Endothelial cell of umbilical vein (primary cell): ENCODE measurements at regions not wholly inside any gene's neighbourhood (a gene's known extent, or its start where the extent isn't known, plus 50 kb on each side); places are given as distances from the start of the nearest gene placed in this dataset.

ENCODE experiments used
- CTCF ChIP-seq, 2 donors: IDR thresholded peaks; 1 replicate in 1 of 2; 2 replicates in 1 of 2; pipeline ENCODE4 v1.5.1; 2011; ENCODE audit warnings: low read length in 2 of 2, mild to moderate bottlenecking in 2 of 2, moderate library complexity in 2 of 2, control low read depth in 1 of 2, inconsistent platforms in 1 of 2, low read depth in 1 of 2; ENCODE audit not compliant: insufficient read depth in 1 of 2; ENCODE audit errors: extremely low read depth in 1 of 2
- EZH2 ChIP-seq: IDR thresholded peaks from 2 replicates; pipeline ENCODE4 v1.6.1; 2012; ENCODE audit warnings: borderline replicate concordance, low read depth, mild to moderate bottlenecking, moderate library complexity, low read length, inconsistent platforms; ENCODE audit not compliant: severe bottlenecking
- FOS ChIP-seq: IDR thresholded peaks from 2 replicates; pipeline ENCODE4 v1.6.1; 2011; ENCODE audit warnings: mild to moderate bottlenecking, low read length, moderate library complexity, borderline replicate concordance; ENCODE audit not compliant: insufficient read depth
- GATA2 ChIP-seq: IDR thresholded peaks from 2 replicates; pipeline ENCODE4 v1.7.0; 2011; ENCODE audit warnings: low read depth, mild to moderate bottlenecking, moderate library complexity, mixed read lengths, low read length; ENCODE audit not compliant: insufficient read length, insufficient read depth
- MYC ChIP-seq: IDR thresholded peaks from one replicate; pipeline ENCODE4 v1.6.1; 2011; ENCODE audit warnings: mild to moderate bottlenecking, low read depth, low read length
- POLR2A ChIP-seq: IDR thresholded peaks from 2 replicates; pipeline ENCODE4 v1.6.1; 2012; ENCODE audit warnings: low read depth, mild to moderate bottlenecking, control low read depth, low read length
- POLR2AphosphoS5 ChIP-seq: IDR thresholded peaks from 2 replicates; pipeline ENCODE4 v1.6.1; 2012; ENCODE audit warnings: low read depth, mild to moderate bottlenecking, control low read depth, low read length, moderate library complexity; ENCODE audit not compliant: insufficient read depth
- TF ChIP-seq, protein P1 (sequence below): IDR thresholded peaks from 2 replicates; pipeline ENCODE4 v1.6.1; 2011; ENCODE audit not compliant: insufficient read depth, insufficient read length

DNA sequence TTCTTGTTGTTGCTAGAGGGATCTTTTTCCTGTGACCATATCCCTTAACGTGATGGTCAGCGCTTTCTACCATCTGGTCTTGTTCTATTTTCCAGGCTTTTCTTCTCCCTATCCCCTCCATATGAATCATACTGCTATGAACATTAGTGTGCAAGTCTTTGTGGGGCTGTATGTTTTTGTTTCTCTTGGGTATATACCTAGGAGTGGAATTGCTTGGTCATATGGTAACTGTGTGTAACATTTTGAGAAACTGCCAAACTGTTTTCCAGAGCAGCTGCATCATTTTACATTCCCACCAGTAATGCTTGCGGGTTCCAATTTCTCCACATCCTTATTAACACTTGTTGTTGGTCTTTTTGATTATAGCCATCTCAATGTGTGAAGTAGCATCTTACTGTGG, 121.4 kb downstream of the SPRY1 start:
- TF ChIP-seq FOS (no peak), CTCF (IDR thresholded peaks at IDR 0.05; ENCODE audit: extremely low read depth in 1 of 2, insufficient read depth in 1 of 2, low read depth in 1 of 2, low read length in 2 of 2) (no peak), POLR2A (no peak), EZH2 (no peak), POLR2AphosphoS5 (no peak), GATA2 (no peak), MYC (no peak)
- TF ChIP-seq, protein P1, sequence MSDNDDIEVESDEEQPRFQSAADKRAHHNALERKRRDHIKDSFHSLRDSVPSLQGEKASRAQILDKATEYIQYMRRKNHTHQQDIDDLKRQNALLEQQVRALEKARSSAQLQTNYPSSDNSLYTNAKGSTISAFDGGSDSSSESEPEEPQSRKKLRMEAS: no peak
